ENCODE measurements at regions not wholly inside any gene's neighbourhood (a gene's known extent, or its start where the extent isn't known, plus 50 kb on each side); places are given as distances from the start of the nearest gene placed in this dataset.

- TF ChIP-seq CTCF (IDR thresholded peaks at IDR 0.05), result no peak
- TF ChIP-seq POLR2A (IDR thresholded peaks at IDR 0.05), result no peak
- H3K4me3 ChIP-seq, result no peak overlapping the region
- no peaks in the 10 kb centered on the region for H3K4me1 ChIP-seq
Observed at GRCh38 chr2:103945083-103945482, 908.8 kb upstream of the POU3F3 start.

GRCh38 chr2:103959174-103960128 lies 894.5 kb upstream of the POU3F3 start:
- Histone ChIP-seq H3K9me3 (no peaks in the 10 kb centered on the region), H3K27ac (no peak overlapping the region), H3K27me3 (no peaks in the 10 kb centered on the region), H3K4me1 (no peaks in the 10 kb centered on the region), H3K4me3 (no peak overlapping the region), H3K36me3 (no peaks in the 10 kb centered on the region)
- no peak for DNase-seq
- TF ChIP-seq CTCF (IDR thresholded peaks at IDR 0.05) (peak in 4 of 6 experiments; percentile 12 to 44 (median 28)), POLR2A (IDR thresholded peaks at IDR 0.05) (no peak)

More at GRCh38 chr2:103945083-103945482, 908.8 kb upstream of the POU3F3 start:
- DNase-seq, result no peak
- no peaks in the 10 kb centered on the region for H3K9me3 ChIP-seq
- H3K27ac ChIP-seq, result no peak overlapping the region
- no peaks in the 10 kb centered on the region for H3K27me3 ChIP-seq
- no peaks in the 10 kb centered on the region for H3K36me3 ChIP-seq

GRCh38 chr2:103960129-103960513 lies 893.8 kb upstream of the POU3F3 start:
- TF ChIP-seq POLR2A (IDR thresholded peaks at IDR 0.05) (no peak), CTCF (IDR thresholded peaks at IDR 0.05) (no peak)

GRCh38 chr2:103960951-103961350 lies 893.0 kb upstream of the POU3F3 start:
- no peak for TF ChIP-seq CTCF (IDR thresholded peaks at IDR 0.05)
- no peak for TF ChIP-seq POLR2A (IDR thresholded peaks at IDR 0.05)
- no peak for DNase-seq
- H3K4me3 ChIP-seq, result no peak overlapping the region
- H3K9me3 ChIP-seq, result no peaks in the 10 kb centered on the region
- H3K4me1 ChIP-seq, result no peaks in the 10 kb centered on the region
- H3K36me3 ChIP-seq, result no peaks in the 10 kb centered on the region
- H3K27me3 ChIP-seq, result no peaks in the 10 kb centered on the region
- H3K27ac ChIP-seq, result no peak overlapping the region

More at GRCh38 chr2:103960129-103960513, 893.8 kb upstream of the POU3F3 start:
- H3K4me3 ChIP-seq, result no peak overlapping the region
- H3K36me3 ChIP-seq, result no peaks in the 10 kb centered on the region
- DNase-seq, result no peak
- no peaks in the 10 kb centered on the region for H3K27me3 ChIP-seq
- no peaks in the 10 kb centered on the region for H3K9me3 ChIP-seq
- H3K27ac ChIP-seq, result no peak overlapping the region
- H3K4me1 ChIP-seq, result no peaks in the 10 kb centered on the region

- TF ChIP-seq CTCF (IDR thresholded peaks at IDR 0.05), result no peak
- TF ChIP-seq POLR2A (IDR thresholded peaks at IDR 0.05), result no peak
Observed at GRCh38 chr2:103961862-103962261, 892.1 kb upstream of the POU3F3 start.

More at GRCh38 chr2:103961862-103962261, 892.1 kb upstream of the POU3F3 start:
- H3K27me3 ChIP-seq, result no peaks in the 10 kb centered on the region
- no peaks in the 10 kb centered on the region for H3K9me3 ChIP-seq
- H3K36me3 ChIP-seq, result no peaks in the 10 kb centered on the region
- no peak overlapping the region for H3K27ac ChIP-seq
- no peaks in the 10 kb centered on the region for H3K4me1 ChIP-seq
- no peak overlapping the region for H3K4me3 ChIP-seq
- DNase-seq, result no peak

Measured in Peyer's patch (tissue), 4 donors.